ENCODE measurements at regions not wholly inside any gene's neighbourhood (a gene's known extent, or its start where the extent isn't known, plus 50 kb on each side); places are given as distances from the start of the nearest gene placed in this dataset.

GRCh38 chr3:22010997-22011396, 260.0 kb upstream of the ZNF385D start:
- no peak for TF ChIP-seq ZNF253 (CRISPR knock-in tag; IDR thresholded peaks at IDR 0.05; ENCODE audit: borderline replicate concordance)
- TF ChIP-seq TEF (CRISPR knock-in tag; IDR thresholded peaks at IDR 0.05) = no peak
- TF ChIP-seq XRCC5 (optimal IDR thresholded peaks at IDR 0.05; ENCODE audit: low read length) = no peak
- TF ChIP-seq ZBTB3 (CRISPR knock-in tag; IDR thresholded peaks at IDR 0.05; ENCODE audit: borderline replicate concordance, low read depth) = no peak
- no peak for TF ChIP-seq CTCF (CRISPR knock-in tag; IDR thresholded peaks at IDR 0.05)
- no peak for TF ChIP-seq ELF4 (CRISPR knock-in tag; IDR thresholded peaks at IDR 0.05; ENCODE audit: borderline replicate concordance)
- no peak for TF ChIP-seq NCOA5 (CRISPR knock-in tag; IDR thresholded peaks at IDR 0.05)
- TF ChIP-seq SNAPC5 (CRISPR knock-in tag; IDR thresholded peaks at IDR 0.05; ENCODE audit: borderline replicate concordance) = no peak

Measured in HepG2 (cell line).